ENCODE measurements at regions not wholly inside any gene's neighbourhood (a gene's known extent, or its start where the extent isn't known, plus 50 kb on each side); places are given as distances from the start of the nearest gene placed in this dataset.

GRCh38 chr5:110968246-110969005 lies 103.1 kb upstream of the TSLP start:
- TF ChIP-seq CTCF (IDR thresholded peaks at IDR 0.05) = no peak
- no peak for TF ChIP-seq POLR2A (IDR thresholded peaks at IDR 0.05)
- TF ChIP-seq EP300 (IDR thresholded peaks at IDR 0.05) = no peak
- no peak for TF ChIP-seq POLR2AphosphoS5 (IDR thresholded peaks at IDR 0.05)

Data from suprapubic skin (tissue), 4 donors.